ENCODE measurements at regions not wholly inside any gene's neighbourhood (a gene's known extent, or its start where the extent isn't known, plus 50 kb on each side); places are given as distances from the start of the nearest gene placed in this dataset.
"Not testable (repeated sequence)": the region's sequence is repeated elsewhere in the genome, so short reads cannot be mapped to it uniquely, and the experiment has no call there.

DNA sequence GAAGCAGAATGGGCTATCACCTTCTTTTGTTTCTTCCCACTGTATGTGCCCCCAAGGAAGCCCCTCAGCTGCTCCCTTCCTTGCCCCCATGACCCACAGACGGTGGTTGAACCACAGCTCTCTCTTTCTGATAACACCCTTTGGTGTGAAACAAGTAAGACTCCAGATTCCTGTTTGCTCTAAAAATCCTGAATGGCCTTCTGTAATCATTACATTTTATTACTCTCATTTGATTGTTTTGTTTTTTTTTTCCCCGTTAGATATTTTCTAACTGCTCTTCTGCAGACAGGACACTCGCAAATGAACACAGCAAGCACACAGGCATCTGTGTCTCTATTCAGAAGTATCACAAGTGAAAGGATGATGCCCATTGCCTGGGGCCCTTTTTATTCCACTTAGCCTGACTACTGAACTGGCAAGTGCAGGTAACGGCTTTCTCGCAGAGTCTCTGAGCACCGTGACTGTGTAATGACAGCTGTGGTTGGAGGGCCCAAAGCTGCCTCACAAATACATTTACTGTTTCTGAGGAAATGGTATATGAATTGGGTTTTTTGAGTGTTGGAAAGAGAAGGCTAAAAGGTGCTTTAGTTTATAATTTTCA is 59.3 kb downstream of the OXGR1 start:
- DNase-seq = no peak

DNA sequence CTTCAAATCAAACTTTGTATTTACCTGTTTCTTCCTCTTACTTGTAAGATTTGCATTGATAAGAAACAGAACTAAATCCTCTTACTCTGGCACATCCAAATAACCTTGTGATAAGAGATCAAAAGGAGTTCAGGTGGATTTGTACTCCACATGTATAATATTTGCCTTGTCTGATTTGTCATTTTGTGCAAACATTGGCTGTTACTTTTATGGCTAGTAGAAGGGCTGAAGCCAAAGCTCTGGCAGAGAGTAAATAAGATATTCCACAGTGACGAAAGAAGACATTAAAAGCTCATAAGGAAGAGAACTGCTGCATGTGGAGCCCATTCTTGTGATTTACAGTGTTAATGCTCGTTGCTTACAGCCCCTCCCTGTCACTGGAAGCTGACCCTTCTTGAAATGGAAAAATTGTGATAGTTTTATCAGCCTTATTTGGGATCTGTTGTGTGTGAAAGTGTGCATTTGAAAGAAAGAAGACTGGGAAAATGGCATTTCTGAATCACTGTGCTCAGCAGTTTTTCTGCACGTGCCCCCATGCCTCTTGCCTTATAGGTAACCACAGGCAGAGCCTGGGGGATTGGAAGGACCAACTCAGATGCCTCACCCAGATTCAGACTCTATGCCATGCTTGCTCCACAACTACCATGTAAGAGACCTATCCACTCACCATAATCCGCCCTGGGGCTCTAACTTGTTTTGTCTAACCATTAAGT is 68.2 kb downstream of the OXGR1 start:
- DNase-seq = no peak

DNA sequence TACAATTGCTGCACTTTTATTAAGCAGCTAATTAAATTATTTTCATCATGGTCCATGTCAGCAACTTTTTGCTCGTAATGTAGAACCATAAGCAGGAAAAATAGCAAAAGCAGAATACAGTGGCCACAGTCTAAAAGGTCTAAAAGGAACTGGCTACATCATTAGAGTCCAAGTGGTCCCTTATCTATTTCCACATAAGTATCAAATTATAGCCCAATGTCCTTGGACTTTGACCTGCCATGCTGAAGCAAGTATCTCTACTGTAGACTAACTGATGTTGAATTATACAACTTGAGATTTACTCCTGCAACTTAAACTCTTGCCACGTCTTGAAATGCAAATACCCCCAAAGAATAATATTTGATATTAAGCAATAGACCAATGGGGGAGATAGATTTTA is 68.8 kb downstream of the OXGR1 start:
- DNase-seq = no peak

DNA sequence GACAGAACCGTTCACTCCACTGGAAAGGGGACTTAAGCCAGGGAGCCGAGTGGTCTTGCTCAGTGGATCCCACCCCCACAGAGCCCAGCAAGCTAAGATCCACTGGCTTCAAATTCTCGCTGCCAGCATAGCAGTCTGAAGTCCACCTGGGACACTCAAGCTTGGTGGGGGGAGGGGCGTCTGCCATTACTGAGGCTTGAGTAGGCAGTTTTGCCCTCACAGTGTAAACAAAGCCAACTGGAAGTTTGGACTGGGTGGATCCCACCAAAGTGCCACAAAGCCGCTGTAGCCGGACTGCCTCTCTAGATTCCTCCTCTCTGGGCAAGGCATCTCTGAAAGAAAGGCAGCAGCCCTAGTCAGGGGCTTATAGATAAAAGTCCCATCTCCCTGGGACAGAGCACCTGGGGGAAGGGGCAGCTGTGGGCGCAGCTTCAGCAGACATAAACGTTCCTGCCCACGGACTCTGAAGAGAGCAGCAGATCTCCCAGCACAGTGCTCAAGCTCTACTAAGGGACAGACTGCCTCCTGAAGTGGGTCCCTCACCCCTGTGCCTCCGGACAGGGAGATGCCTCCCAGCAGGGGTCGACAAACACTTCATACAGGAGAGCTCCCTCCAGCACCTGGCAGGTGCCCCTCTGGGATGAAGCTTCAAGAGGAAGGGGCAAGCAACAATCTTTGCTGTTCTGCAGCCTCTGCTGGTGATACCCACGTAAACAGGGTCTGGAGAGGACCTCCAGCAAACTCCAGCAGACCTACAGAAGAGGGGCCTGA is 75.2 kb downstream of the OXGR1 start:
- DNase-seq = not testable (repeated sequence)

DNA sequence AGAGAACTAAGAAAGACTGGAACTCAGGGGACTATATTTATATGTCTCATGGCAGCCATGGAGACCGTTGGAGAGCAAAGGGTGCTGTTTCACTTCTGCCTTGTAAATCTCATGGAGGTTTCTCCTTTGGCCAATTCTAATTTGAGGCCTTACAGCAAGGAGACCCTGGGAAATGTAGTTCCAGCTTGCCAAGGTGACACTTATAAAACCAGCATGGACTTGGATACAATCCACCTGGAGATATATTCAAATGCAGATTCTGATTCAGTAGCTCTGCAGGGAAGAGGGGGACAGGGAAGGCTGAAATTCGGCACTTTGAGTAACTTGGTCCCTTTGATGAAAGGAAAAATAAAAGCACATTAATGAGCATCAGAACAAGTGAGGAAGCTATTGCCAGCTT is 90.0 kb downstream of the OXGR1 start:
- no peak for DNase-seq

DNA sequence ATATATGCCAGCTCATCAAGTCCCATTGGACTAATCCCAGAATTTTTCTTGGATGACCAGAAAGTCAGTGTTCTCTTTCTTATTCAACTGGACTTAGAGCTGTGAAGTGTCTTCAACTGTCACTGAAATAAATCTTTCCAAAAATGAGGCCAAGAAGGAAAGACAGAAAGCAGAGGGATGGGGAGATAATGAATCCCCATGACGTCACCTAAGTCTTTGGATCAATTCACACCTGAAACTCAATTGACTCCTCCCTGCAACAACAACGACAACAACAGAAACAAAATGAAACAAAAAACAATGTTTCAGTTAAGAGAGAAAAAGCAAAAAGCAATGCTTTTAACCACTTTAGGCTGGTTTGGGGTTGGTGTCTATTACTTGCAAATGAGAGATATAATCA is 91.2 kb downstream of the OXGR1 start:
- no peak for DNase-seq

DNA sequence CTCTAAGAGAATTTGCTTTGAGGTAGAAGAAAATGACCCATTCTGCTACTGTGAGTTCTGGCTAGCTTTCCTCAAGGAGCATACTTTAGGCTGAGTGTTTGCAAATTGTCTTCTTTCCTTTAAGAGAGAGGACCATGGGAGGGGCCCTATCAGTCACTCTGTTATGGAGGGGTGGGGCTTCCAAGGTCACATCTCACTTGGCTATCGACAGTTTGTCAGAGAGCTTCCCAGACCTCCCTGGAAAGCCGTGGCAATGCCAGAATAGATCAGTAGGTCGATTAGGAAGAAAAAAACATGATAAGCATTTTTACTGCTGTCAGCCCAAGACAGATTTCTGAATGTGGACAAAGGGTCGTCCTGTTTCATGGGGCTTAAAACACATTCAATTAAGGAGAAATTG is 93.3 kb downstream of the OXGR1 start:
- DNase-seq = no peak

DNA sequence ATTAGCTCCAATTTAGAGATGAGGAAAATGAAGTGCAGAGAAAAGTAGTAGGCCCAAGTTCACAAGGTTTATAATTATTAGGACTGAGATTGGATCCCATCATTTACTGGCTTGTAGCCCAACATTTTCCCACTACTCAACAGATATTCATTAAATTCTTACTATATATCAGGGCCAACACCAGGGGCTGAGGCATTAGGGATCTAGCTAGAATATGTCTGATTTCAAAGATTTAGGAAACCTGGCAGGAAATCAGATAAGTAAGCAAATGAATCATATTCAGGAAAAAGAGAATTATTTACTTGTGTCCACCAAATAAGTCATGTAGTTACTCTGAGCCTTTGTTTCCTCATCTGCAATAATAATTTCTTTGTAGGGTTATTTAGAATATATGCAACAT is 94.3 kb downstream of the OXGR1 start:
- DNase-seq = no peak

DNA sequence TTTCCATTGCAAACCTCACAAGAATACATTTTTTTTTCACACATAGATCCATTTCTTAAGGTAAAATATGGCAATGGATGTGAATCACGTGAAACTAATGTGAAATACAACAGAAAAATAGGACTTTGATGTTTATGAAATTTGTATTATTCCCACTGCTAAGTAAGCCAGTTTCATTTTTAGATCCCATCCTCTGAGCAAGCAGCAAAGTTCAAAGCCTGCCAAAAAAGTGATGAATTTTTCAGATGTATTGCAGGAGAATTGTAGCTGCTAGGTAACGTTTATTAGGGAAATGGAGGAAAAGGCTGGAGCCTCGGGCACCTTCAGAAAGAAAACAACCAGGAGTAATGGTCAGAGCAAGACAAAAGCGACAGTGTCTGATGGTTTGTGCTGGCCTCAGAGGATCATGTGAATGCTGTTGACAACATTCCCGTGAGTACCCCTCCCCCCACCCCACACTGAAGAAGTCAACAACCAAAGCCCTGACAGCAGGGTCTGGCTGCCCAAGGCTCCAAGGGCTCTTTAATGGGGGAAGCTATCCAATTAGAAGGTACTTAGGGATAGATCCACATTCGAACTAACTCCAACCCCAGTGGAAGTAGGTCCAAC is 95.5 kb downstream of the OXGR1 start:
- DNase-seq = no peak

DNA sequence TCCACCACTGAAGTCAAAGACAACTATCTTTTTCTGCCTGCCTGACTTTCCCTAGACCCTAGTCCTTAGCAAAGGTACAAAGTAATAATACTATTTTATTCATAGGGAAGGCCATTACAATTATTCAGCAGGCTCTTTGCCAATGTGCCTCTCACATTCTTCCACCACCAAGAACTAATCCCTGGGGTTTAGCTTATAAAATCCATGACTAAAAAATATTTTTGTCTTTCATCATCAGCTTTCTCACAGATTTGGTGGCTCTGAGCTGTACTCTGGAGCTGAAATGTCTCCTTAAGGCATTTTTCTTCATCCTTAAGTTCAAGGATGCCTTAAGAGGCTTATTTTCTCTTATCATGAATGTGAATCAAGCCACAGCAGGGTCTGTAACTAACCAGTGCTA is 96.1 kb downstream of the OXGR1 start:
- peak; percentile 13 for DNase-seq
